Stomach (tissue), 4 donors: ENCODE measurements at regions not wholly inside any gene's neighbourhood (a gene's known extent, or its start where the extent isn't known, plus 50 kb on each side); places are given as distances from the start of the nearest gene placed in this dataset.

Experiments
- EP300 ChIP-seq: sonication (generic); formaldehyde crosslinking; IDR thresholded peaks from one replicate; pipeline ENCODE4 v1.6.1; 2017; ENCODE audit warnings: antibody characterized with exemption
- POLR2A ChIP-seq, 4 donors: fragments of 450-650 bp; IDR thresholded peaks; one replicate each; pipeline ENCODE4 v1.6.1; 2016; ENCODE audit warnings: antibody characterized with exemption in 4 of 4, control low read depth in 2 of 4, mild to moderate bottlenecking in 1 of 4, moderate library complexity in 1 of 4
- POLR2AphosphoS5 ChIP-seq, 3 donors: sonication (generic); formaldehyde crosslinking; IDR thresholded peaks; one replicate each; pipeline ENCODE4 v1.6.1; 2016; ENCODE audit warnings: antibody characterized with exemption in 3 of 3
- TF ChIP-seq, protein P1 (sequence below), 7 experiments: fragments of 450-650 bp in 4 of 7; fragments of 200-600 bp in 3 of 7; sonication (generic) in 3 of 7; IDR thresholded peaks; one replicate each; pipeline ENCODE4 v1.5.1; 2016 to 2019; ENCODE audit warnings: antibody characterized with exemption in 7 of 7, control low read depth in 2 of 7, mild to moderate bottlenecking in 1 of 7

DNA sequence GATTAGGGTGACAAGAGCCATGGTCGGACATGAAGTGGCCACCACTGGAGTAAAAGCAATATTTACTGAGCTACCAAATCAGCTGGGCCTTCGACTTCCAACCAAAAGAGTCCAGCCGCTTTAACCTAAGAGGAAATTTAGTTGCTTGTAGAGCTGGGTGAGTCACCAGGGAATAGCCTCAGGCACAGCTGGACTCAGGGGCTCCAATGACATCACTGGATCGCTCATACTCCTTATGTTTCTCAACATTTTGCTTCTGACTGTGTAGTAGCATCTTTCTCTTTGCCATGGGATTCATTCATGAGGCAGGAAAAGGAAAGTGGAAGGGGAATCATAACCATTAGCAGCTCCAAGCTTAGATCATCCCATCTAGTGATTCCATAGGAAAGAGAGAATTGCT lies 664.4 kb downstream of the MATN1 start:
- TF ChIP-seq, protein P1, sequence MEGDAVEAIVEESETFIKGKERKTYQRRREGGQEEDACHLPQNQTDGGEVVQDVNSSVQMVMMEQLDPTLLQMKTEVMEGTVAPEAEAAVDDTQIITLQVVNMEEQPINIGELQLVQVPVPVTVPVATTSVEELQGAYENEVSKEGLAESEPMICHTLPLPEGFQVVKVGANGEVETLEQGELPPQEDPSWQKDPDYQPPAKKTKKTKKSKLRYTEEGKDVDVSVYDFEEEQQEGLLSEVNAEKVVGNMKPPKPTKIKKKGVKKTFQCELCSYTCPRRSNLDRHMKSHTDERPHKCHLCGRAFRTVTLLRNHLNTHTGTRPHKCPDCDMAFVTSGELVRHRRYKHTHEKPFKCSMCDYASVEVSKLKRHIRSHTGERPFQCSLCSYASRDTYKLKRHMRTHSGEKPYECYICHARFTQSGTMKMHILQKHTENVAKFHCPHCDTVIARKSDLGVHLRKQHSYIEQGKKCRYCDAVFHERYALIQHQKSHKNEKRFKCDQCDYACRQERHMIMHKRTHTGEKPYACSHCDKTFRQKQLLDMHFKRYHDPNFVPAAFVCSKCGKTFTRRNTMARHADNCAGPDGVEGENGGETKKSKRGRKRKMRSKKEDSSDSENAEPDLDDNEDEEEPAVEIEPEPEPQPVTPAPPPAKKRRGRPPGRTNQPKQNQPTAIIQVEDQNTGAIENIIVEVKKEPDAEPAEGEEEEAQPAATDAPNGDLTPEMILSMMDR (IDR thresholded peaks at IDR 0.05) = no peak
- TF ChIP-seq POLR2A (IDR thresholded peaks at IDR 0.05) = no peak
- no peak for TF ChIP-seq POLR2AphosphoS5 (IDR thresholded peaks at IDR 0.05)
- no peak for TF ChIP-seq EP300
